ENCODE measurements at regions not wholly inside any gene's neighbourhood (a gene's known extent, or its start where the extent isn't known, plus 50 kb on each side); places are given as distances from the start of the nearest gene placed in this dataset.
"Not testable (repeated sequence)": the region's sequence is repeated elsewhere in the genome, so short reads cannot be mapped to it uniquely, and the experiment has no call there.

- TF ChIP-seq ZNF274 (IDR thresholded peaks at IDR 0.05; ENCODE audit: low read depth, low read length); YY1 (IDR thresholded peaks at IDR 0.05; ENCODE audit: insufficient read depth, insufficient read length): not testable (repeated sequence)
Measured at GRCh38 chr7:29671286-29671685, 107.7 kb downstream of the PRR15 start.
